HPDE6-E6E7 (cell line): ENCODE measurements at regions not wholly inside any gene's neighbourhood (a gene's known extent, or its start where the extent isn't known, plus 50 kb on each side); places are given as distances from the start of the nearest gene placed in this dataset.

Experiments used
- DNase-seq: peaks from one replicate; pipeline ENCODE4 v3.0.0; 2011; ENCODE audit warnings: missing footprints; ENCODE audit errors: extremely low spot score

DNA sequence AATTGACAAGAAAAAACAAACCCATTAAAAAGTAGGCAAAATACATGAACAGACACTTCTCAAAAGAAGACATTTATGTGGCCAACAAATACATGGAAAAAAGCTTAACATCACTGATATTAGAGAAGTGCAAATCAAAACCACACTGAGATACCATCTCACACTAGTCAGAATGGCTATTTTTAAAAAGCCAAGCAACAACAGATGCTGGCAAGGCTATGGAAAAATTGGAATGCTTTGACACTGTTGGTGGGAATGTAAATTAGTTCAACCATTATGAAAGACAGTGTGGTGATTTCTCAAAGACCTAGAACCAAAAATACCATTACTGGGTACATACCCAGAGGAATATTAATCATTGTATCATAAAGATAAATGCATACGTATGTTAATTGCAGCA lies 641.1 kb upstream of the B3GALT2 start:
- no peak for DNase-seq

DNA sequence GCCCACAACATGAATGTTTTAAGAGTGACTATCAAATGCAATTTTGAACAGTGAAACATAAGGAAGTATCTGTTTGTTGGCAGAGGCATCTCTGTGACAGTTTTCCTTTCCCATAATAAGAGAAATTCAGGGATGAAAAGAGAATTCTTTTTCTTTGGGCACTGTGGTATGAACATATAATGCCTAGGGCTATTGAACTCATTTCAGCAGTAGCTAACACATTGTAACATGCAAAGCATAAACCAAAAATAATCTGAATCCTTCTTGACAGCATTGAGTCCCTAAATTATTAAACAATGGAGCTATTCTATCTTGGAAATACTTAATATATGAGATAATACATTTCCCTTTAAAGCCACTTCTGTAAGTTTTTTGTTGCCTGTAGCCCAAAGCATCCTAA lies 633.0 kb upstream of the B3GALT2 start:
- no peak for DNase-seq

DNA sequence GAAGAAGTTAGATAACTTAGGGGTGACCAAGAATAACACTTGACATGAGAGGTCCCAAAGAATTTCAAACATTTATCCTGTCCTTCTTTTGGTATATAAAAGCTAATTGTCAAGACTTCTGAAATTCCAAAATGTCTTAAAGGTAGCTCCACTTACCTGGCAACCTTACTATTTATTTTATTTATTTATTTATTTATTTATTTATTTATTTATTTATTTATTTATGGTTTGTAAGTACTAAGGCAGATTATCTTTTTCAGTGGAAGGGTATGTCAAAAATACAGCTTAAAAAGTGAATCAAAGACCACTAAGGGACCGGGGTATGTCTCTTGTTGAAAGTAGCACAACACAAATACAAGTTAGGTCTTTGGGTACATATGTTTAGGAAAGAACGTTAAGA lies 620.8 kb upstream of the B3GALT2 start:
- no peak for DNase-seq

DNA sequence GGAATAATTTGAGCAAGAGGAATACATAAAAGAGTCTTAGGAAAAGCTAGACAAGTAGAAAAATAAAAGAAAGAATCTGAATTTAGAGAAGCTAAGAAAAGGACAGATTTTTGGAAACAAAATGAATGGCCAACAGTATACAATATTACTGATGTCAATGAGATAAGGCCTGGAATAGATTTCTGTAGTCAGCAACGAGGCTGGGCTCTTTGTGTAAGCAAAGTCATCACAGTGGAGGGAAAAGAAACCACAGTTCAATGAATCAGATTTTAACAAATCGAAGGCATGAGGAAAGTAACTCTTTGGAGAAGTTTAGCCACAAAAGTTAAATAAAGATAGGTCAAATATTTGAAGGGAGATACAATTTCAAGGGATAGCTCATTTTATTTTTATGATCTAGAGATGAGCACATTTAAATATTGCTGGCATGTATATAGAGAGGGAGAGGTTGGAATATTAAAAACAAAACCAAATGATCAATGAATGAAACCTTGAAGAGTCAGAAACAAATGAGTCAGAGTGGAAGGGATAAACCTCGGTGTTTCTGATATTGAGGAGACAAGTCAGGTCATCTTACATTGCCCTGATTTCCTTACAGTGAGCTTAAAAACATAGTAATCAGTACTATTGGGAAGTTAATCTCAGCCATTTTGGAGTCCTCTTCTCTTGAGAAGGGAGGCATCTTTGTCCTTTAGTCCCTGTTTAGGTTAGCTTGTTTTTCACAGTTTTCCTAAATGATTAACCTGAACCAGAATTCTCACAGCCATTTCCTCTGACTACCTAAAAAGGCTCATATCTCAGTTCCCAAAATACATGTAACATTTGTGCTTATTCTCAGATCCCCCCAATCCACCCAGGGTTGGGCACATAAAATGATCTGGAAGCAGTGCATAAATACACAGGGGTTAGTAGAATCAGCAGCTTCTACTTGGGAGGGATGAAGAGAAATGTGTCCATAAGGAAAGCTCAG lies 620.0 kb upstream of the B3GALT2 start:
- DNase-seq: no peak

DNA sequence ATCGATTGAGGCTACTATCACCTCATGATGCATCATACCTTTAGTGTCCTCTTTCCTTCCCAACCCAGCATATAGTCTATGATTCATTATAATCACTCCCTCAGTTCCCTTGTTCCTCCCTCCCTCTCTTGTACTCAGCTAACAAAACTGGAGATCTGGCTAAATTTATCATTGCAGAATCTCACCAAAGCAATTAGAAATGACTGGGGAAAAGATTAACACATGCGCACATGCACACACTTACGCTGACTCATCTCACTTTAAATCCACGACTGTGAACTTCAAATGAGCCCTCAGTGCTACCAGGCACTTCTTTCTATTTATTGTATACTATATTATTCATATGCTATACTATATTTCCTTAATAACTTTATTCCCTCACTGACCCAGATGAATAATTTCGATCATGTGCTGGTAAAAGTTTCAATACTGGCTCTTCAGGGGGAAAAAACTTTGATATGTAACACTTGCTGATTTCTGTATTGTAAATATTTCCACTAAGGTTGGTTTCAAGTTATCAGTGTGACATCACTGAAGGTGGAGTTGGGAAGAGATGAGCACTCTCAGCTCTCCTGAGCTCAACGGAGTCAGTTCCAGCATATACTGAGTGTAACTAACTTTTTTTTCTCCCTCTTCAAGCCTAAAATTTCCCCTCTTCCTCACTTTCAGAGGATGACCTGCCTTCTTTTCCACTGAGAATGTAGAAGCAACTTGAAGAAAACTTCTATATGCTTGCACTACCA lies 613.7 kb upstream of the B3GALT2 start:
- no peak for DNase-seq

DNA sequence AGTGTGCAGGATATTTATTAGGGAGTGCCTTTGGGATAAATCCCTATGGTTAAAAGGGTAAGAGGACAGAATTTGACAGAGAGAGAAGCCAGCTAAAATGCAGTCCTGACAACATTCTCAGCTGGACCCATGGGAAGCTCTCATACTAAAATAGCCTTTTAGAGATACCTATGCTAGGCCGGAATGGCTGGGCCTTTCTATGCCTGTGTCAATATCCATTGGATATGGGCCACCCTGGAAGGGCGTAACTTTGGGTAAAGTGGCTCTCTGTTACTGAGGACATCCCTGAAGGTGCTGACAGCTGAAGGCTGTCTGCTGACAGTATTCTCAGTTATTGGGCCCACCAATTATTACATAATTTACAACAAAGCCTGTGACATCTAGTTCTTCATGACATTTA lies 613.0 kb upstream of the B3GALT2 start:
- DNase-seq: no peak

DNA sequence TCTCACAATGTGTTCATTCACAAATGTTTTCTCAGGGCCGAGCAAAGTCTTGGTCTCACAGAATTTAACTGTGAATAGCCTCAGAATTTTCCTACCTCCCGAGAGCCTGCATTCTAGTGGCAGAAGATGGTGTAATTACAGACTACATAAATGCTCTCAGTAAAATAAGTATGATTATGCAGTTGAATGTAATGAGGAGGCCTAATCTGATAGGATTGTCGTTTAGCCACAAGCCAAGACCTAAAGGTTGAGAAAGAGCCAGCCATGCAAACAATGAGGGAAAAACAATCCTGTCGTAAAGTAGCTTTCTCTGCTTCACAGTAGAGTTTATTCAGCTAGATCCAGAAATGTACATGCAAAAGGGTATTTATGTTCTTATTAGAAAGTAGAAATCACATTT lies 607.8 kb upstream of the B3GALT2 start:
- no peak for DNase-seq

DNA sequence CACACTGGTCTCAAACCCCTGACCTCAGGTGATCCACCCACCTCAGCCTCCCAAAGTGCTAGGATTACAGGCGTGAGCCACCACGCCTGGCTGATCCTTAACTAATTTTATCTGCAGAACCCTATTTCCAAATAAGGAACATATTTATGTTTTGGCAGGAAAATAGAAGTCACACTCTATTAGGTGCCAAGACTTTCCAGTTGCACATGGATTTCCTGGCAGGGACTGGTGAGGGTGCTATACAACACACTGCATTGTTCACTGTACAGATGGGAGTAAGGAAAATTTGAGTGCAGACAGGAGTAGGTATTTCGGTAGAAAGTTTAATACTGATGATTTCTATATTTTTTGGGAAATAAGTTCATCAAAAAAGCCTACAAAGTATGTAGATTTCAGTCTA lies 605.3 kb upstream of the B3GALT2 start:
- no peak for DNase-seq

DNA sequence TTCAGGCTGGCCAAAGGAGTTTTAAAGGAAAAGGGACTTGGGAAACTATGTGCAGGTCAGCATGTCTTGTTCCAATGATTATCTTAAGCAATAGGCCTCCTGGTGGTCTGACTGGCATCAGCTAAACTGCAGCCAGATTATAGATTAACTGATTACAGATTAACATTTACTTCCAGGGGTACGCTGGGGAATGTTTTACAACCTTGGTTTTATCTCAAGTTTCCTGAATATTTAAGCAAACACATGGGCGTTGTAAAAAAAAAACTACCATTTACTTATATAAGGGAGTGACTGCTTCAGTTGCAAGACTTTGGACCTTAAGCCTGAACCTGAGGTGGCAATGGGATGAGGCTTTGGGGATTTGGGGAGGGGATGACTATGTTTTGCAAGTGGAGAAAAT lies 600.6 kb upstream of the B3GALT2 start:
- no peak for DNase-seq

DNA sequence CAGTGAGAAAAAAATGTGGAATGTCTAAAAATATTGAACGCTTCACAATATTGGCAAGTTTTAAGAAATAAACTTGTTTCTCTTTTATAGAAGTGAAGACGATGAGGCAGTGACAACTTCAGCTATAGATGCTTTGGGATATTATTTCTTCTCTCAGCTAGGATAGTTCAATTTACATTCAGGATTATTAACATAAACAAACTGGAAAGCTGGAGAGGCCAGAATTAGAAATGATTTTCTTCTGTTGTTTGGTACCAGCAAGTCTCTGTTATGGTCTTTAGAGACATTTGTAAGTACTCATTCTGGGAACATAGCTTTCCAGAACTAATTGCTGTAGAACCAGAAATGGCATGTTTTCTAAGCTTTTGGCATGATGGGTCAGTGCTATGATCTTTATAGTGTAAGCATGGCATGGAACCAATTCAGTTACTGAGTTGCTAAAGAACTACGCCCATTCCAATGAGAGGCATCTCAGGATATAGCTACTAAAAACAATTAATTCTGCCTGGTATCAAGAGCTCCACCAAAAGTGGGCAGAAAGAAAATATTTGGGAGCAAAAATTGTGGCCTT lies 599.5 kb upstream of the B3GALT2 start:
- DNase-seq: no peak

DNA sequence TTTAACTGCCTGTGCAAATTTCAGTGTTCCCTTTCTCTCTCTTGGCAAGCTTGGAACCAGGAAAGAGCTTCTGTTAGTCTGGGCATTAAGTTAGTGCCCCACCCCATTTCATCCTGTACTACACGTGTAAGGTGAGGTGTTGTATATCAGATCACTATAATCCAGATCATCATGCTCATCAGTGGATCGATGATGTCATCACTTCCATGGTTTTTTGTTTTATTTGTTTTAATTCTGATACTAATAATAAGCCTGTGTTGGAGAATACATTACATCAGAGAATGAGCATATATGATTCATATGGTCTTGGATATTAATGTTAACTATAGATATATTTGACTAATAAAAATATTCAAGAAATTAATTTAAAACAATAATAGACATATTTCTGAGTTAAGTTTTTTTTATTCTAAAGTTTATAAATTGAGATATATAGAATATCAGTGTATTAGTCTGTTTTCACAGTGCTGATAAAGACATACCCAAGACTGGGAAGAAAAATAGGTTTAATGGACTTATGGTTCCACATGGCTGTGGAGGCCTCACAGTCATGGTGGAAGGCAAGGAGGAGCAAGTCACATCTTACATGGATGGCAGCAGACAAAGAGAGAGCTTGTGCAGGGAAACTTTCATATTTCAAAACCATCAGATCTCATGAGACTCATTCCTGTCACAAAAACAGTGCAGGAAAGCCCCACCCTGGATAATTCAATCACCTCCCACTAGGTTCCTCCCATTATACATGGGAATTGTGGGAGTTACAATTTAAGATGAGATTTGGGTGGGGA lies 588.3 kb upstream of the B3GALT2 start:
- DNase-seq: no peak

DNA sequence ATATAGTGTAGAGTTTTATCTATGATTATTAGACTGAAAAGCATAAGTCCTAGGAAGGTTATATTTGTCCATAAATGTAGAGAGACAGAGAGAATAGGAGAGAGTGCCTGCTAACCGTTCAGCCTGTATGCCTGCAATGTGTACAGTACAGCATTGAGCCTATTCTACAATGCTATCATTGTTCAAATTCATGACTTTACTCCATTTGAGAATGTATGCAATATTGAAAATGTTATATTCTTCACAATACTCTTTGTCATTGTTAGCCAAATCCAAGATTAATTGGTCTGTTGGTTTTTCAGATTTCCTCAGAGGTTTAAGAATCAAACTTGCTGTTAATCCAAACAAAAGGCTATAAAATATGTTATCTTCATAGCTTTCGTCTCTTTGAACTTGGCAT lies 585.2 kb upstream of the B3GALT2 start:
- no peak for DNase-seq

DNA sequence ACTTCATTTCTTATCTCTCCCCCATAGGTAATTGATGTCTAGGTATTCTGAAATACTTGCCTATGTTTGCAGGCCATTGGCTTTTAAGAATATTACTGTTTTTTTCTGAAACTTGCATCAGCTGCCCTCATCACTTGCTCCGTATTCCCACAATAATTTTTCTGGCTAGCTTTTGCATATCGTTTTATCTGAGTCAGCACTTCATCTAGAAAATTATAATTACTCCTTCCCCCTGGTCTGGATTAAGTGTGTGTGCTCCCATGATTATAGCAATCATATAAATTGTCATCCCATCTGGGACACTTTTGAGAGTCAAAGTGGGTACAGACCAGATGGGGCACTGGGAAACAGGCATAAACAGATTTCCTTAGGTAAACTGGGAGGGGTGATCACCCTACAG lies 583.2 kb upstream of the B3GALT2 start:
- DNase-seq: no peak

DNA sequence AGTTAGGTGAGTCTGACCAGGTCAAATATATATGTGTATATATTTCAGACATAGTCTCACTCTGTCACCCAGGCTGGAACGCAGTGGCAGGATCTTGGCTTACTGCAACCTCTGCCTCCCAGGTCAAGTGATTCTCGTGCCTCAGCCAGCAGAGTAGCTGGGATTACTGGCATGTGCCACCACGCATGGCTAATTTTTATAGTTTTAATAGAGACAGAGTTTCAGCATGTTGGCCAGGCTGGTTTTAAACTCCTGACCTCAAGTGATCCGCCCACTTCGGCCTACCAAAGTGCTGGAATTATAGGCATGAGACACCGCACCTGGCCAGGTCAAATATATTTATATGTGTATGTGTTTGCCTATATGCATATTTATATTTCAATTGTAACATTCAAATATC lies 581.5 kb upstream of the B3GALT2 start:
- no peak for DNase-seq

DNA sequence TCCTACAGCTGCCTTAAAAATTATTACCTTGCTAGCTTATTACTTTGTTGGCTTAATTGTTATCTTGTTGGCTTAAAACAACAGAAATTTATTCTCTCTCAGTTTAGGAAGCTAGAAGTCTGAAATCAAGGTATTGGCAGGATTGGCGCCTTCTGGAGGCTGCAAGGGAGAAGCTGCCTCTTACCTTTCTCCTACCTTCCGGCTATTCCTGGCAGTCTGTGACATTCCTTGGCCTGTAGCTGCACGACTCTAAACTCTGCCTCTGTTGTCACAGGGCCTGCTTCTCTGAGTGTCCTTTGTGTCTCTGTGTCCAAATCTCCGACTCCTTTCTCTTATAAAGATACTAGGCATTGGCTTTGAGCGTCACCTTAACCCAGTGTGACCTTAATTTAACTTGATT lies 579.9 kb upstream of the B3GALT2 start:
- DNase-seq: no peak

DNA sequence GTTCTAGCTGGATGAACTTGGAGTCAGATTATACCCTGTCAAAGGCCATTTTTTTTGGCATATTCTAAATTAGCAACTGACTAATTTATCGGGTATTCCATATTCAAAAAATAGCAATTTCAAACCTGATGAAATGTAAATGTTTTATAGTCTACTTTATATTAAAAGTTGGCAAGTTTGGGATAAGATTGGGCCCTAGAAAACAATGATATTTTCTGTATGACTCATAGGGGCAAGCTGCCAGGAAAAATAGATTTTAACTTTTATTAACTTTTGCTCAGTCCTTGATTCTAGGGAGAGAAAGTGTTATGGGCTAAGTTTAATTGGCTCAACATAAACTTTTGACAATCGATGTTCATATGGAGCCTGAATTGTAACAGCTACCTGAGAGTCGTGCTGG lies 576.9 kb upstream of the B3GALT2 start:
- no peak for DNase-seq

DNA sequence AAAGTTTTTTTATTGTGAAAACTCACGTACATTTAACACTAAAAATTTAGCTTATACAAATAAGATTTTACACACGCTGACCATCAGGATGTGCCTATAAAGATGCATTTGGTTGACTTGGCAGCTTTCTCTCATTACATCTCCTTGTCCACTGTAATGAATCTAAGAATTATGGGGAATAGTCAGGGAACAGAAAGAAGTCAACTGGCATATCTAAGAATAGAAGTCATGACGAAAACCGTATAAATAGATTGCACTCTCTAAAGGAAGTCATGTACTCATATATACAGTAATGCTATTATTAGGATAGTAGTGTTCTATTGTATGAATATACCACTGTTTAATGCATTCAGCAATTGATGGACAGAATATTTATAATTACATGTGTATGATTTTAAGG lies 575.8 kb upstream of the B3GALT2 start:
- DNase-seq: no peak

DNA sequence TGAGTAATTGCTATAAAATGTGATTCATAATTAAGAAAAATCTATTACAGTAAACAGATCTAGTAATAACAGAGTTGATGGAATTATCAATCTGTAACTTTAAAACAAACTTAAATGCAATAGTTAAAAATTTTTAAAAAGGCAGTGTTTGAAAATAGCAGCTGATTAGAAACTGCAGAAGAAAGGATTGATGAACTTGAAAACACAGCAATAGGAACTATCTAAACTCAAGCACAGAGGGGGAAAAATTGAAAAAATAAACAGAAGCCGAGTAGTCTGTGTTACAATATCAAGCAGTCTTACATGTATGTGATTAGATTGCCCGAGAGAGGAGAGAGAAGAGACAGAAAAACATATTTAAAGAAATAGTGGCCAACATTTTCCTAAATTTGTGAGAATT lies 569.0 kb upstream of the B3GALT2 start:
- DNase-seq: no peak

DNA sequence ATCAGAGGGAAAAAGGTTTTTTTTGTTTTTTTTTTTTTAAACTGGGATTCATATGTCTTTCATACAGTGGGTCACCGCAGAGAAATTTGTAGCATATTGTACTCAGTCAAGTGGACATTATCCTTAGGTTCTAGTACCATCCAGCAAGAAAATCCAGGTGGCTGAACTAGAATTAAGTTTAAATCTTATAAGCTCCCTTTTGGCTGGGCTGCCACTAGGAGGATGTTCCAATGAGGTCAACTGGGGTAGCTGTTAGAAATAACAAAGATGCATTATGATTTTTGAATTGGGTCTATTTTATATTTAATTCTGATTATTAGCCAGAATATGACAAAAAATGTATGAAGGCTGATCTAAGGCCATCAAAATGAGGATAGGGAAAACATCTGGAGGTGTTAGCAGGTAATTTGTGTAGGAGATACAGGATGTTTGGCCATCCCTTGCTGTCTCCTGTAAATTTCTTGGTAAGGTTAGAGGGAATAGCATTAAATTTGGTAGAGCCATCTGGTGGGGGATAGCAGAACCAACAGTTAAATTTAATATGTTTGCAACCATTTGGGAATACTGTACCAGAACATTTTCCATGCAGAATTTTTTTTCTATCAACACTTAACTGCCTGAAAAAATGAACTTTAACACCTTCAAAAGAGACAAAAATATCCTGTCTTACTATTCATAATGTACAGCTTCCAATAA lies 568.5 kb upstream of the B3GALT2 start:
- DNase-seq: no peak

DNA sequence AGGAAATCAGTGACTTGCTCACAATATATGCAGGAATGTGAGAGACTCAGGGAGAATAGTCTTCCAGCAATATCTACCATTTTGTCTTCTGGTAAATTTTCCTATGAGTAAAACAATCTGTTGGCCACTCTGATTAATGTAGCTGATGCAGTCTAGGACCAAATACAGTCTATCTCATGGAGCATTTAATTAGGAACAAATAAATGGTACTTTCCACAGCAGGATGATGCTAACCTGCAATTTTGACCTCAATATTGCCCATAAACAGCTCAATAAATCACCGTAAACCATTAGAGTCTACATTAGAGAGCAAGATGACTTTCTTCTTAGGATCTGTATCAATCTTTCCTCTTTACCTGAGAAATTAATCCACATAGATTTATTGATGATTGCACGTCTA lies 567.7 kb upstream of the B3GALT2 start:
- DNase-seq: no peak

DNA sequence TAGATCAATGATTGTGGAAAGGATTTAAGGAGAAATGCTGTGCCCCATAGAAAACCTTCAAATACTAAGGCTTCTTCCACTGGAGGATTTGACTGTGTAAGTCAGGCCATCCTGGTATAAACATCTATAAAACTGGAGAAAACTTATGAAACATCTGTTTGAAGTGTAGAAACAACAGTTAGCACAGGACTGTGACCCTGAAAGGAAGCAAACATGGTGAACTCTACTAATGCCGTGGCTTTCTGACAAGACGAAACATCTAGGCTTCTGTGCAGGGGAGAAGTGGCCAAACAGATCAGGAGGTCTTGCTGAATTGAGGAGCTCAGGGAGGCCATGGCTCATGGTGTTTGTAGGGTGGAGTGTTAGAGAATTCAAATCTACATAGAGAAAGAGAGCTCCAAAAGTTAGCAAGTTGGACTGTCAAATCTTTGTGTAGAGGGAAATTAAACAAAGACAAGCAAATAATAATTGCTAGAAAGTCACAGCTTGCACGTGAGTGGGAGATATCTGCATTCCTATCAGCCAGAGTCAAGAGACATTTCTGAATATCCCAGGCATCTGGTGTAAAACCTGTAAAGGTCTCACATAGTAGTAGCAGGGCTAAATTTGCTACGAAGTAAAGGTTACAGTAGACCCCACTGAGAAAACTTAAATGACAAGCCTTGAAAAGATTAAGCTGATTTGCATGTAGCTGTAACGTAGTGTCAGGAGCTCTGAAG lies 566.8 kb upstream of the B3GALT2 start:
- DNase-seq: no peak
